ENCODE measurements at regions not wholly inside any gene's neighbourhood (a gene's known extent, or its start where the extent isn't known, plus 50 kb on each side); places are given as distances from the start of the nearest gene placed in this dataset.

- TF ChIP-seq CTCF (IDR thresholded peaks at IDR 0.05 in 2 of 3, conservative IDR thresholded peaks at IDR 0.05 in 1 of 3; ENCODE audit: control insufficient read depth in 2 of 3, extremely low read depth in 1 of 3, insufficient read depth in 1 of 3, low read depth in 3 of 3, low read length in 3 of 3), result no peak
- no peak for TF ChIP-seq NFYB (IDR thresholded peaks at IDR 0.05; ENCODE audit: insufficient read depth, low read depth, low read length)
- TF ChIP-seq MTA3 (IDR thresholded peaks at IDR 0.05; ENCODE audit: borderline replicate concordance, low read length), result no peak
- TF ChIP-seq EP300 (IDR thresholded peaks at IDR 0.05; ENCODE audit: borderline replicate concordance in 1 of 2, control insufficient read depth in 1 of 2, low read depth in 2 of 2, low read length in 2 of 2), result no peak
These were observed 243.3 kb upstream of the VLDLR start for GRCh38 chr9:2378266-2378665.
